GM23248 (cell line): ENCODE measurements at regions not wholly inside any gene's neighbourhood (a gene's known extent, or its start where the extent isn't known, plus 50 kb on each side); places are given as distances from the start of the nearest gene placed in this dataset.

Source experiments
- EZH2 ChIP-seq: fragments of 200-600 bp; sonication (generic); IDR thresholded peaks from 2 replicates; pipeline ENCODE4 v1.6.1; 2018; ENCODE audit warnings: antibody characterized with exemption, mild to moderate bottlenecking; ENCODE audit not compliant: insufficient read depth, poor library complexity, severe bottlenecking
- EZH2phosphoT487 ChIP-seq: fragments of 200-600 bp; sonication (generic); IDR thresholded peaks from 2 replicates; pipeline ENCODE4 v1.6.1; 2018; ENCODE audit warnings: antibody characterized with exemption, moderate library complexity, mild to moderate bottlenecking, low read depth; ENCODE audit not compliant: insufficient read depth

DNA sequence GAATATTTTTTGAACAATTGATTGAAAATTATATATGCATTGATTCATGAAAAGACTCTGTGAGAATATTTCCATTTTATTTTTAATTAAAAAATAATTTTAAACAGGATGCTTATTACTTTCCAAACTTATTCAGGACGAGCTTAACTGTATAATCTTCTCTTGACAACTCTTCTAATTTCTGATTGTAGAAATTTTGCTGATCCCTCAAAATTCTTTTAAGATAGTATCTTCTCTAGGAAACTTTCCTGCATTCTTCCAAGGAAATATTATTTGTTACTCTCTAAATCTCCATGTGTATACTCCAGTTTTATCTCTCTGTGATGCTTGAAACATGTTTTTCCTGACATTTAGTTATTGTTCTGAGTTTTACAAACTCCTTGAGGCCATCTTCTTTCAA lies 197.2 kb downstream of the BCHE start:
- no peak for TF ChIP-seq EZH2
- TF ChIP-seq EZH2phosphoT487 = no peak
